ENCODE measurements at regions not wholly inside any gene's neighbourhood (a gene's known extent, or its start where the extent isn't known, plus 50 kb on each side); places are given as distances from the start of the nearest gene placed in this dataset.

DNA sequence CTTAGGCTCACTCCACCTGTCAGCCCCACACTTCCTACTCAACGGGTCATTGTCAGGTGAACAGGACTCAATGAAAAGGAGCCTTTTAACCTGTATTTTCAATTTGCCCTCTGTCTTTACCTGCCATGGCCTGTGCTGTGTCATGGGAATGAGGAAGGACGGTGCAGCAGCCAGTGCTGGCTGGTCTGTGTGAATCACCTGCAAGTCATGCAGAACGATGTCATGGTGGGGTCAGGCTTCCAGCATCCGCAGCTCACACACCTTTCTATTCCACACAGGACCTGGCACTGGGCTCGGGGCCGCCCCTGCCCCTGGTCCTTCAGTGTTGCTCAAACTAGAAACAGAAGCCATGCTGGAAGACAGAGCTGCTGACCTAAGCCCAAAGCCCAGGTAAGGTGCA lies 188.7 kb upstream of the GMDS start:
- DNase-seq (ENCODE audit: insufficient read length, low spot score), result no peak
- FAIRE-seq, result no peak

DNA sequence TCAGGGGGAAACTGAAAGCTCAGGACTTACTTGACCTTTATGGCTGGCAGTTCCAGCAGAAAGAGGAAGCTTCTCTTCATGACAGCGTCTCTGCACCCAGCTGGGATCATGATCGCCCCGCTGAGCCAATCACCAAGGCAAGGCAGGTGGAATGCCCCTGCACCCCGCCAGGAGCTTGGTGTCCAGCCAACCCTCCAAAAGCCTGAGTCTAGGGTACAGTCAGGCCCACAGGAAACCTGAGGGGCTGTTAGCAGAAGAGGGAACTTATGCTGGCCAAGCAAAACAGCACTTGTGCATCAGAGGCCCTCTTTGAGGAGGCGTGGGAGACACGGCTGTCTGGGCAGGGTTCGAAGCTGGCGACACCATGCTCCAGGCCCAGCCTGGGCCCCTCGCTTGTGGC lies 188.3 kb upstream of the GMDS start:
- no peak for DNase-seq (ENCODE audit: insufficient read length, low spot score)
- FAIRE-seq, result no peak

DNA sequence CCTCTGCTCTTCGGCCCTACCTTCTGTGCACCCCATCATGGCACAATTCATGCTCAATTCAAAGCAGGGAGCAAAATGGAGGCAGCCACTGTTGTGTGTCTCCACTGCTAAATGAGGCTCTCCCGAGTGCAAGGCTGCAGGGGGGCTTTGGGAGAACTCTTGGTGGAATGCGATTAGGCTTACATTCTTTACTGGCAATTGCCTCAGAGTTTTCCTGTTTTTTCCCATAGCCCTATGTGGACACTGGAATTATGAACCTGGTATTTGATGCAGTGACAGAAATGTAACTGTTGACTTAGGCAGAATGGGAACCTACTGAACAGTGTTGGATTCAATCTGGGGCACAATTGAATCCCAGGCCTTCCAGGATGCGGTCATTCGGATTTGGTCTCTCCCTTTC lies 187.9 kb upstream of the GMDS start:
- FAIRE-seq (no peak), DNase-seq (ENCODE audit: insufficient read length, low spot score) (no peak)

DNA sequence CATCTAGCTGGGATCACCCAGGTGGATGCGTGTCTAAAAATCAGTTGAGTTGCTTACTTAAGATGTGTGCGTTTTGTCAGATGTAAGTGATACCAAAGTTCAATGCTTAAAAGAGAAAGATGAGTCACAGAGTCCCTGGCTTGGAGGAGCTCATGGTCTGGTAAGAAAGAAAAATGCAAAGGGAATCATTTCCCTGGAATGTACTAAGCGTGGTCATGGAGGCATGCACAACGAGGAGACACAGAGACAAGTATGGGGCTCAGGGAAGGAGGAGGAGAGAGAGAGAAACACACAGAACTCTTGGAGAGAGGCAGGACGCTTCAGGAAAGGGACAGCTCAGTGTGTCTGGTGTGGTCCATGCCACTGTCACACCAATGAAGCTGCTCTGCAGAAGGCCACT lies 186.9 kb upstream of the GMDS start:
- no peak for DNase-seq (ENCODE audit: insufficient read length, low spot score)

DNA sequence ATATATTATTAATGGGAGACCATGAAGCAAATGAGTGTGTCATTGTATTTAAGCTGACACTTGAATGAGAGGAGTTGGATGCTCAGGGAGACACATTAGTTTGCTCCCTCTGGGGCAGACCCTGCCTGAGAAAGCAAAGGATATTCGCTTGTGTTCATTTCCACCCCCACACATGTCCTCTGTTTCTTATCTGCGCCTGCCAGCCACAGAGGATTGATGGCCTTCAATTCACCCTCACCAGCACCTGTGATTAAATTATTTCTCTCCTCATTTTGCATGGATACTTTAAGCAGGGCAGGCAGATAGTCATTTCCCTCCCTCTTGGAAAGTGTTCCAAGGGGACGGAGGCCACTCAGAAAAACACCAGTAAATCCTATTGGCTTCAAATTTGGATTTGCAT lies 185.2 kb upstream of the GMDS start:
- FAIRE-seq (no peak), DNase-seq (ENCODE audit: insufficient read length, low spot score) (no peak)

More for the DNA sequence above, 186.9 kb upstream of the GMDS start:
- no peak for FAIRE-seq

DNA sequence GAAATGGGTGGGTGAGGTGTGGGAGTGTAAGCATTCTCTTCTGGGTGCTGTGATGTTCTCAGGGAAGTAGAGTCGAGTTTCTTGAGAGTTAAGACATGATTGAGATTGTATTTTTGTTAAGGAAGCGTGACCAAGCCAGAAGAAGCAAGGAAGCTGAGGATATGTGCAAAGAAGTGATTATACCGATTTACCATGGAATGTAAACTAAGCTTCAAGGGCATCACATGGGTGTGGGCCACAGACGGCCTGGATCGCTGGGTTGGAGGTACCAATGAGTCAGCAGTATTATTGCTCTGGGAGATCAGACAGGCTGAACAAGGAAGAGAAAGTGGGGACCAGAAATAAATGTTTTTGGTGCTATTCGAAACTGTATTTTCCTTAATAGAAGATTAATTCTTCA lies 184.1 kb upstream of the GMDS start:
- DNase-seq (ENCODE audit: insufficient read length, low spot score), result no peak

DNA sequence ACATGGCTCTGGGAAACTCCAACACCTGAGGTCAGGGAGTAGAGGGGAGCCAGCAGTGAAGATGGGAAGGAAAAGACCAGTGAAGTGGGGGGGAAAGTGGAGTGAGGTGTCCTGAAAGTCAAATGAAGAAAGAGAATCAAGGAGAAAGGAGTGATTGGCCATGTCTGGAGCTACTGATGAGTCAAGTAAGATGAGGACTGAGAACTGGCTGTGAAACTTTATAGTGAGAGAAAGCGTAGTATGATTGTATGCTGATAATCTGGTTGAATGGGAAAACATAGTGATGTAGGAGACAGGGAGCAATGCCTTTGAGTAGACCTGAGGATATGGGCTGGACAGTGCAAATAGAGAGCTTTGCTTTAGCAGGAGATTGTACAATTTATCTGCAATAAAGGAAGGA lies 183.6 kb upstream of the GMDS start:
- DNase-seq (ENCODE audit: insufficient read length, low spot score), result no peak
- FAIRE-seq, result no peak

More for the DNA sequence above, 184.1 kb upstream of the GMDS start:
- no peak for FAIRE-seq

DNA sequence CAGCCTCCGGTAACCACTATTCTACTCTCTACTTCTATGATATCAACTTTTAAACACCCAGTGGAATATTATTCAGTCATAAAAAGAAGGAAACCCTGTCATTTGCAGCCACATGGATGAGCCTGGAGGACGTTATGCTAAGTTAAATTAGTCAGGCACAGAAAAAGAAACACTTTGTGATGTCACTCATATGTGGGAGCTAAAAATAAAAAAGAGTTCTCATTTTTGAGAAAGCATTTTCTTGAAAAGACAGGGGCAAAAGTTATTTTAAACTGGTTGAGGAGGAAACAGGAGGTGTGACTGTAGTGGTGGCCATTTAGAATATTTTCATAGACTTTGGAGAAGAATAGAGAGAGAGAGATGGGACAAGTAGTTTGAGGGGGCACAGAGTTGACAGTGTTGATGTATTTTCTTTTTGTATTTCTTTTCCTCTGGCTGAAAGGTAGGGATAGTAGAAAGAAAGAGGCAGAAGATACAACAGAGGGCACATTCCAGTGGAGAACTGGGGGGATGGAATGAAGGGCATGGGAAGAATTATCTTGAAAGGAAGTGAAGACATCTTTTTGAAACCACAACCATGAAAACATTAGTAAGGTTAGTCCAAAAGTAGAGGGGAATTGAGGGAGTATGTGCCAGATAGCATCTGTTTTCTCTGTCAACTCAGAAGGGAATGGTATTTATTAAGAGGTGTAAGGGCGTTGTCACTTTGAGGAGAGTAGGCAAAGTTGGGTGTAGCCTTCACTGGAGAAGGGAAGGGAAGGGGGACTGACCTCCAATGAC lies 181.3 kb upstream of the GMDS start:
- DNase-seq (ENCODE audit: insufficient read length, low spot score) (no peak), FAIRE-seq (no peak)

DNA sequence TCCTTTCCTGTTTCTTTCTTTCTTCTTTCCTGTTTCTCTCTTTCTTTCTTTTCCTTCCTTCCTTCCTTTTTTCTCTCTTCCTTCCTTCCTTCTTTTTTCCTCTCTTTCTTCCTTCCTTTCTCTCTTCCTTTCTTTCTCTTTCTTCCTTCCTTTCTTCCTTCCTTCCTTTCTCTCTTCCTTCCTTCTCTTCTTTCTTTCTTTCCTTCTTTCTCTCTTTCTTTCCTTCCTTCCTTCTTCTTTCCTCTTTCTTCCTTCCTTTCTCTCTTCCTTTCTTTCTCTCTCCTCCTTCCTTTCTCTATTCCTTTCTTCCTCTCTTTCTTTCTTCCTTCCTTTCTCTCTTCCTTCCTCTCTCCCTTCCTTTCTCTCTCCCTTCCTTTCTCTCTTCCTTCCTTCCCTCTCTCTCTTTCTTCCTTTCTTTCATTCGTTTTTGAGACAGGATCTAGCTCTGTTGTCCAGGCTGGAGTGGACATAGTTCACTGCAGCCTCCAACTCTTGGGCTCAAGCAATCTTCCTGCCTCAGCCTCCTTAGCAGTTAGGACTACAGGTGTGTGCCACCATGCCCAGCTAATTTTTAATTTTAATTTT lies 170.8 kb upstream of the GMDS start:
- DNase-seq (ENCODE audit: insufficient read length, low spot score) (no peak), FAIRE-seq (no peak)

DNA sequence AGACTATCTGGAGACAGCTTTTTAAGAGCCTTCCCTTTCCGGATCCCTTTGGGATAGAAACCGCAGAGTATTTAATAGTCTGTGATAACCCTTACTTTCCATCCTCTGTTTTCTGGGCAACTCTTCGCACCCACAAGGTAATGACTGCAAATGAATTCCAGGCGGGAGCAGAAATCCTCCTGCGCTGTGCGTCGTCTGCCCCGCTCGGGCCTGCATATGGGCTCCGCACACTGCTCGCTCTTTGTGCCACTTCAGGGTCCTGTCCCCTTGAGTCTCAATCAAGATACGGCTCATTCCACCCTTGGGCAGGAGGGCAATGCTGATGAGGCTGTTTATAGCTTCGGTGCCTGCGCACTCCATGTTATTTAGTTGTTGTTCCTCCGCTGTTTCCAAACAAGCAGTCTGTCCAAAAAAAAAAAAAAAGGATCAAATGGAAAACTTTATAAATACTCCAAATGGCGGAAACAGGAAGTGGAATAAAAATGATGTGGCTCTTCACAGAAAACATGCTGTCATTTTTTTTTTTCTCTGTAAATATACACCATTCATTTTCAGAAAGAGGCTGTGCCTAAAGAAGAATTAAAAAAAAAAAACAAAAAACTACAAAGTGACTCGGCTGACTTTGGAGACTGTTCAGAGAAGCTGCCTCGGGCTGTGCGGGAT lies 169.6 kb upstream of the GMDS start:
- DNase-seq (ENCODE audit: insufficient read length, low spot score) (no peak), FAIRE-seq (no peak)

DNA sequence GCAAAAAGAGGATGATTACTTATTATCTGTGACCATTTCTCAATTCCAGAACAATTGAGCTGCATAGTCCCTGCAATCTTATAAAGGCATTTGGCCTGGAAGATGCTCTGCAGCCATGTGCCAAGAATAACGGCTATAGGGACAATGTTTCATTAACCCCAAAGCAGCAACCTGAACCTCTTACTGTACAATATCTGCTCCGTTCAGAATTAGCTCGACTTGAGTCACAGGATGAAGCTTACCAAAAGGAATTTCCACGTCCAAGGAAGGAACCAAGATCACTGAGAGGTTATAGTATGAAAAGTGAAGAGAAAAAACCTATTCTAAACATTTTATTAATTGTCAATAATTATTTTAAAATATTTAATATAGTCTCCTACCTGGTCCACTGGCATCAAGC lies 167.3 kb upstream of the GMDS start:
- no peak for FAIRE-seq
- no peak for DNase-seq (ENCODE audit: insufficient read length, low spot score)

DNA sequence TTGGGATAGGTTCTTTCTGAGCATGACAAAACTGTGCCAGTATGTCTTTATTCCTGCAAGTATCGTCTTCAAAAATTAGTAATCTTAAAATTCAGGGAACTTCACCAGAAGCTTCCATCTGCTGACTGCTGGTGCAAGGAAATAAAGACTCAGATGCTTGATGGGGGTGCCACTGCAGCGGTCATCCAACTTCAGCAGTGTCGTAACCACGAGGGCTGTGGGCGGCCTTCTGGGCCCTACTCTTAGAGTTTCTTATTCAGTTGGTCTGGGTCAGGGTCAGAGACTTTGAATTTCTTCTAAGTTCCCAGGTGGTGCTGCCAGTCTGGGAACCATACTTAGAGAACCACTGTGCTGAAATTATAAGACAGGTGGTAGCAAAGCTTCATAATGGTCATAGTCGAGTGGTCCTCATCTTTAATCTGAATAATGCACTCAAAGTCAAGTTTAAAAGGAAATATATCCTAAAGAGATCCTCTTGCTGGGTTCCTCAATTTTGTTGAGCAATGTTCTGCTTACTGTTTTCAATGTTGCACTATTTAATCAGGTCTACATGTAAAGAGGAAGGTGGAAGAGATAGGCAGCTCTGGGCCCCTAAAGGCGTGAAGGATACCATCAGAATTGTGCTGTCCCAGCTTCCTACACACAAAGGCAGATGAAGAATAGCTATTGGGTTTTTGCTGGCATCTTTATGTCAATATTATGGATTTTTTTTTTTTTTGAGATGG lies 165.4 kb upstream of the GMDS start:
- no peak for FAIRE-seq
- no peak for DNase-seq (ENCODE audit: insufficient read length, low spot score)

DNA sequence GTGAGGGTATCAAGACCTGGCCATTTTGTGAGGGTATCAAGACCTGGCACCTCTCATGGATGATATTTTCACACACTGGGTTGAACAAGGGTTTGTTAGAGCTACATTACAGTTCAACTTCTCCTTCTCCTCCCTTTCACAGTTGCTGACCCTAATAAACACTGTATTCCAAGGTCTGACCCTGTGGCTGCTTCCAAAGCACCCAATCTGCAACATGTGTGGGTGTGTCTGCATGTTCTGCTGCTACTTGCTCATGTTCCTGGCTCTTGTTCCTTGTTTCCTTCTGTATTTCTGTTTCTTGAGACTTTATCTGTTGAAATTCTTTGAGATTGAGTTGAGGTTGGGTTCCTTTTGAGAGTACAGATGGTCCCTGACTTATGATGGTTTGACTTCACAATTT lies 162.1 kb upstream of the GMDS start:
- no peak for DNase-seq (ENCODE audit: insufficient read length, low spot score)

DNA sequence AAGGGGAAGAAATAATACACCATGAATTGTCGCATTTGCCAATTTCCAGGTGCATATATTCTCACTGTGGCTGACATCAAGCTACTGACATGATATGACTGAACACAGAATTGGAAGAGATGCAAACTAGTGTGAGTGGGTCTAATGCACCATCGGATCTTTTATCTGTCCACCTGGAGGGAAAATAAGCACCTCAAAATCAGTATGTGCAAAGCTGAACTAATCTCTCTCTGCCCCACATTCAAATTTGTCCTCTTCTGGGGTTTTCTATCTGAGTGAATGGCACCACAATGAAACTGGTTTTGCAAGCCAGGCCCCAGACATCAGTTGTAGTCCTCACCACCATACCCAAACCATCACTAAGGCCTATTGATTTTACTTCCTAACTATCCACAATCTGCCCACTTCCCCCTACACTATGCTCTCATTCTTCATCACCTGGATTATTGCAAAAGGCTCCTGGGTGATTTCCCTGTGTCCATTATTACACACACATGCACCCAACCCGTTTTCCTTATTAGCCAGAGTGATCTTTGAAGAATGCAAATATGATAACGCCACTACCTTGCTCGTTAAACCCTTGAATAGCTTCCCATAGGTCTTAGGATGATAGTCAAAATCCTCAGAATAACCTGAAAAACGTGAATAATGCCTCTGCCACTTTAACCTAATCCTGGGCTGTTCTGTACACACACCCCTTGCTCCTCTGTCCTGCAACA lies 159.0 kb upstream of the GMDS start:
- DNase-seq (ENCODE audit: insufficient read length, low spot score) (no peak), FAIRE-seq (no peak)

More for the DNA sequence above, 162.1 kb upstream of the GMDS start:
- FAIRE-seq, result no peak

DNA sequence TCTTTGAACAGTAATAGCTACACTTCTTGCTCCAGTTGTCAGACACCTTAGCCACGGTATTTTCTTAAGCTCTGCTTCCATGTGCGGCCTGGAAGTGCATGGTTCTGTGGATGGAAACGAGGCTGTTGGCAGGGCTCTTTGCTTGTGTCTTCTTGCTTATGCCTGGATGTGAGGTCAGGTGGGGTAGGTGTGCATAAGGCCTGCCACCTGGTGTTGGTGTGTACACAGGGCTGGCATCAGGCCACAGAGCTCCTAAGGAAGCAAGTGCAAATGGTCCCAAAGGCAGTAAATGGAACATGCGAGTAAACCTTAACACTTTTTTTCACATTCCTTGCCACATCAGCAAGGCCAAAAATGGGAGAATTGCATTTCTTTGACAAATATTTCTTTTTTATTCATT lies 158.1 kb upstream of the GMDS start:
- no peak for DNase-seq (ENCODE audit: insufficient read length, low spot score)
- FAIRE-seq, result no peak

DNA sequence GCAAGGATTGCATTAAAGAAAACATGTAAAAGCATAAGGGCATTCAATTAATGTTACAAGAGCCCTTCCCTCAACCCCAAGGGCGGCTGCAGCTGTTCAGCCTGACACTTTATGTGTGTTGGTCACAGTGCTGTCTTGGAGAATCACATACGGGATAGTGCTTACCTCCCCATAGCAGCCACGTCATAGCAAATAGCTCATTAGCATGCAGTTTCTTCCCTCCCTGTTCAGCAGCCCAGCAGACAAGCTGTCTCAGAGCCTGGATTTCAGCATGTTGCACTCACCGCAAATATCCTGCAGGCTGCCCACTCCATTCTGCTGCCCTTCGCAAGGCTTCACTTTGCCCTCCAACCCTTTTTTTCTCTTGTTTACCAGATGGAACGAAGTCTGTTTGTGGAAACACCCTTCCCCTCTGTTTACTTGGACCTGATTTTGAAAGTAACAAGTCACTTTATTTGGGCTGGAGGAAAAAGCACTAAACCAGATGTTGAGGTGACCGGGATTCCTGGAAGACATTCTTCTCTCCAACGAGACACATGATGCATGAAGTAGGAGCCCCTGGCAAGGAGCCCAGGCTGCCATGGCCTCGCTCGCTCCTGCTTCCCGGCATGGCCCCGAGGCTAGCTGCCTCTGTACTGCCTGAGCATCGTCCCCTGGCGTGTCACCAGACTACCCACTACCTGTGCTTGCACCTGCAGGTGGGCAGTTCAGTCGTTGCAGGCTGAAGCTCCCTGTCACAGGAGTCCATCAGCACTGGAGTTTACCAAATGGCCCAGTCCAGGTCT lies 151.6 kb upstream of the GMDS start:
- no peak for FAIRE-seq

DNA sequence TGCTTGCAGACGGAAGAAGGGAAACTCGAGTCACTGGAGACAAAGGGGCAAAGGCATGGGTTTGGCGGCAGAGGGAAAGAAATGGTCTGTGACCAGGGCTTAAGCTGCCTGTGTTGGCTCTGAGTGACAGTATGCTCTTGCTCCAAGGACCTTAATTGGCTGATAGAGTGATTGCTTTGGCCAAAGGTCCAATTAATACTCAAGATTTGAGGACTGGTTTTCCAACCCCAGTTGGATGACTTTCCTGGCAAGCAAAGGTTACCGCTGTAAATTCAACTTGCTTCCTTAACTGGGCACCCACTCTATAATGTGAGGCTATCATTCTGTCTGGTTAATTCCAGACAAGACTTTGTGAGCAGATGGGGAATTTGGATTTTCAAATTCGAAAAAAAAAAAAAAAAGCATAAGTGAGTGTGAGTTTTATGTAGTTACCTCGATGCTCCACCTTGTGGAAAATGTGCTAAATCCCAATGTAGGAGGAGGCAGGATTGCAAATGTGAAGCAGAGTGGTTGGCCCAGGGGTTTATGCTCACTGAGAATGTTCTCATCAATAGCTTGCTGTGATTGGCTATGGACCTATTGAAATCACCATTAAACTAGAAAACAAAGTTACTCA lies 150.7 kb upstream of the GMDS start:
- FAIRE-seq (no peak), DNase-seq (ENCODE audit: insufficient read length, low spot score) (no peak)

More for the DNA sequence above, 151.6 kb upstream of the GMDS start:
- no peak for DNase-seq (ENCODE audit: insufficient read length, low spot score)

DNA sequence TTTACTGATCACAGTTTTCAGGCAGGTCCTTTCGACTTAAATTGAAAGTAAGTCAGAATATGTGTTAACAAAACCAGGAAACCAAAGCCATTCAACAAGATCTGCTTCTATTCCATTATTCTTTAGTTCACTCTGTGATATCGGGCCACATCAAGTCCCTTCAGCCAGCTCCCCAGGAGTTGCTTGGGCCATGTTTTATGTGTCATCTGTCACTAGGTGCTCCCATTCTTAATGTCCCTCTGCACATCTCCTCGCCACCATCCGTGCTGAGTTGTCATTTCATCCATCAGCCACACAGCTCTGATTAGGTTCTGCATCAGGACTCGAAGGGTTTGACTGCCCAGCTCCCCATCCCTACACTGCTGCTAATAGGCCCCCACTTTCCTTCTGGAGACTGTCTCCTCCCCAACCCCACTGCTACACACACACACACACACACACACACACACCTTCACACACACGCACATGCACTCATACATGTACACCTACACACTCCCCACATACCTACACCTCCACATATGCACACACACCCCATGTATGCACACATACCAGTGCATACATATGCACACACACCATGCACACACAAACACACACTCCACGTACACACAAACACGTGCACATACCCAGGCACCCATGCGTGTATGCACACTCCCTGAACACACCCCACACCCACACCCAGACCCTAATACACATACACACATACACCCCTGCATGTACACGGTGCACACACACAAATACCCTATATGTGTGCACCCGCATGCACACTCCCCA lies 143.3 kb upstream of the GMDS start:
- FAIRE-seq (no peak), DNase-seq (ENCODE audit: insufficient read length, low spot score) (no peak)

DNA sequence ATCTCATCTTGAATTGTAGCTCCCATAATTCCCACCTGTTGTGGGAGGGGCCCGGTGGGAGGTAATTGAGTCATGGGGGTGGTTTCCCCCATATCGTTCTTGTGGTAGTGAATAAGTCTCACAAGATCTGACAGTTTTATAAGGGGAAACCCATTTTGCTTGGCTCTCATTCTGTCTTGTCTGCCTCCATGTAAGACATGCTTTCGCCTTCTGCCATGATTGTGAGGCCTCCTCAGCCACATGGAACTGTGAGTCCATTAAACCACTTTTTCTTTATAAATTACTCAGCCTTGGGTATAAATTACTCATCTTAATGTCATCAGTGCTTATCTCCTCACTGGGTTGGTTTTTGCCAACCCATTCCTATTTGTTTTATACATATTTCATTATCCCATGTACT lies 142.0 kb upstream of the GMDS start:
- FAIRE-seq, result no peak
- DNase-seq (ENCODE audit: insufficient read length, low spot score), result no peak

Measured in GM19239 (cell line).